Naive B cell (primary cell): ENCODE measurements at regions not wholly inside any gene's neighbourhood (a gene's known extent, or its start where the extent isn't known, plus 50 kb on each side); places are given as distances from the start of the nearest gene placed in this dataset.

Source experiments
- ATAC-seq, 2 donors: fragments of 150-1000 bp; cut with Tn5 transposase; 2 replicates each; pipeline ENCODE4 v1.10.0; 2021; ENCODE audit warnings: low read depth in 2 of 2, mild to moderate bottlenecking in 2 of 2, moderate library complexity in 2 of 2
- DNase-seq: peaks from one replicate; pipeline ENCODE4 v3.0.0; 2022
- H3K27ac Mint-ChIP-seq, 6 donors: one replicate each; pipeline ENCODE4 v1.8.0; 2020 to 2022; ENCODE audit warnings: mild to moderate bottlenecking in 6 of 6, mixed read lengths in 6 of 6, moderate library complexity in 5 of 6, inconsistent platforms in 2 of 6
- H3K27me3 Mint-ChIP-seq, 3 donors: one replicate each; pipeline ENCODE4 v1.8.0; 2021 to 2022; ENCODE audit warnings: mixed read lengths in 3 of 3, mild to moderate bottlenecking in 1 of 3
- H3K36me3 Mint-ChIP-seq, 2 donors: one replicate each; pipeline ENCODE4 v1.8.0; 2020 to 2022; ENCODE audit warnings: mixed read lengths in 2 of 2, inconsistent platforms in 1 of 2, mild to moderate bottlenecking in 1 of 2
- H3K4me1 Mint-ChIP-seq, 3 donors: one replicate each; pipeline ENCODE4 v1.8.0; 2020 to 2022; ENCODE audit warnings: mixed read lengths in 3 of 3, inconsistent platforms in 1 of 3, mild to moderate bottlenecking in 1 of 3, moderate library complexity in 1 of 3
- H3K4me3 Mint-ChIP-seq, 8 donors: one replicate each; pipeline ENCODE4 v1.8.0; 2020 to 2022; ENCODE audit warnings: mild to moderate bottlenecking in 8 of 8, mixed read lengths in 8 of 8, moderate library complexity in 8 of 8, inconsistent platforms in 2 of 8
- H3K9me3 Mint-ChIP-seq, 7 donors: one replicate each; pipeline ENCODE4 v1.8.0; 2020 to 2022; ENCODE audit warnings: mixed read lengths in 7 of 7, mild to moderate bottlenecking in 5 of 7, inconsistent platforms in 2 of 7, moderate library complexity in 1 of 7

GRCh38 chr6:44727651-44728630 is 340.4 kb downstream of the CDC5L start:
- Mint-ChIP-seq H3K27me3 (peaks cover 0 to 6% (median 0%) of the 10 kb centered on the region in 3 donors), H3K4me1 (no peaks in the 10 kb centered on the region), H3K36me3 (no peaks in the 10 kb centered on the region), H3K4me3 (no peak overlapping the region), H3K9me3 (no peaks in the 10 kb centered on the region), H3K27ac (peak overlapping the region in 2 of 6 donors; percentile 29 to 50)
- no peak for ATAC-seq
- no peak for DNase-seq

GRCh38 chr6:44730771-44731391 is 343.4 kb downstream of the CDC5L start:
- DNase-seq (no peak), ATAC-seq (no peak)
- Mint-ChIP-seq H3K27me3 (peaks cover 0 to 6% (median 0%) of the 10 kb centered on the region in 3 donors), H3K4me3 (no peak overlapping the region), H3K36me3 (no peaks in the 10 kb centered on the region), H3K9me3 (no peaks in the 10 kb centered on the region), H3K27ac (peak overlapping the region in 2 of 6 donors; percentile 6 to 88), H3K4me1 (no peaks in the 10 kb centered on the region)

GRCh38 chr6:44731485-44732095 is 344.1 kb downstream of the CDC5L start:
- Mint-ChIP-seq H3K4me1 (no peaks in the 10 kb centered on the region), H3K9me3 (no peaks in the 10 kb centered on the region), H3K4me3 (no peak overlapping the region), H3K36me3 (no peaks in the 10 kb centered on the region), H3K27me3 (no peaks in the 10 kb centered on the region), H3K27ac (peak overlapping the region in 1 of 6 donors; percentile 88)
- ATAC-seq (no peak), DNase-seq (no peak)

GRCh38 chr6:44732243-44732642 is 344.7 kb downstream of the CDC5L start:
- ATAC-seq: no peak
- Mint-ChIP-seq H3K4me3 (no peak overlapping the region), H3K36me3 (no peaks in the 10 kb centered on the region), H3K27ac (no peak overlapping the region), H3K9me3 (no peaks in the 10 kb centered on the region), H3K4me1 (no peaks in the 10 kb centered on the region), H3K27me3 (no peaks in the 10 kb centered on the region)
- DNase-seq: no peak

GRCh38 chr6:44733126-44733525 is 345.6 kb downstream of the CDC5L start:
- Mint-ChIP-seq H3K27me3 (no peaks in the 10 kb centered on the region), H3K4me3 (no peak overlapping the region), H3K36me3 (no peaks in the 10 kb centered on the region), H3K9me3 (no peaks in the 10 kb centered on the region), H3K27ac (no peak overlapping the region), H3K4me1 (no peaks in the 10 kb centered on the region)
- ATAC-seq (no peak), DNase-seq (no peak)

GRCh38 chr6:44733868-44734267 is 346.4 kb downstream of the CDC5L start:
- H3K27me3 Mint-ChIP-seq: no peaks in the 10 kb centered on the region
- H3K9me3 Mint-ChIP-seq: peaks cover 0 to 2% (median 0%) of the 10 kb centered on the region in 7 donors
- no peak overlapping the region for H3K4me3 Mint-ChIP-seq
- no peaks in the 10 kb centered on the region for H3K36me3 Mint-ChIP-seq
- ATAC-seq: no peak
- no peak for DNase-seq
- no peak overlapping the region for H3K27ac Mint-ChIP-seq
- no peaks in the 10 kb centered on the region for H3K4me1 Mint-ChIP-seq

GRCh38 chr6:44734886-44735629 is 347.6 kb downstream of the CDC5L start:
- no peaks in the 10 kb centered on the region for H3K36me3 Mint-ChIP-seq
- no peaks in the 10 kb centered on the region for H3K4me1 Mint-ChIP-seq
- no peak for DNase-seq
- no peak for ATAC-seq
- H3K9me3 Mint-ChIP-seq: peaks cover 0 to 3% (median 0%) of the 10 kb centered on the region in 7 donors
- no peak overlapping the region for H3K27ac Mint-ChIP-seq
- no peaks in the 10 kb centered on the region for H3K27me3 Mint-ChIP-seq
- no peak overlapping the region for H3K4me3 Mint-ChIP-seq

GRCh38 chr6:44735630-44735963 is 348.1 kb downstream of the CDC5L start:
- Mint-ChIP-seq H3K27me3 (no peaks in the 10 kb centered on the region), H3K27ac (no peak overlapping the region), H3K9me3 (peaks cover 0 to 3% (median 0%) of the 10 kb centered on the region in 7 donors)

GRCh38 chr6:44737341-44737740 is 349.8 kb downstream of the CDC5L start:
- H3K27ac Mint-ChIP-seq: no peak overlapping the region
- no peaks in the 10 kb centered on the region for H3K36me3 Mint-ChIP-seq
- ATAC-seq: no peak

More at GRCh38 chr6:44735630-44735963, 348.1 kb downstream of the CDC5L start:
- no peak overlapping the region for H3K4me3 Mint-ChIP-seq
- H3K4me1 Mint-ChIP-seq: no peaks in the 10 kb centered on the region
- no peak for ATAC-seq
- no peak for DNase-seq
- no peaks in the 10 kb centered on the region for H3K36me3 Mint-ChIP-seq

GRCh38 chr6:44737829-44738528 is 350.5 kb downstream of the CDC5L start:
- no peak overlapping the region for H3K4me3 Mint-ChIP-seq
- DNase-seq (no peak), ATAC-seq (no peak)
- no peaks in the 10 kb centered on the region for H3K4me1 Mint-ChIP-seq
- H3K27ac Mint-ChIP-seq: peak overlapping the region in 1 of 6 donors; percentile 20
- H3K36me3 Mint-ChIP-seq: no peaks in the 10 kb centered on the region
- peaks cover 0 to 3% (median 0%) of the 10 kb centered on the region in 7 donors for H3K9me3 Mint-ChIP-seq
- H3K27me3 Mint-ChIP-seq: peaks cover 0 to 8% (median 8%) of the 10 kb centered on the region in 3 donors

More at GRCh38 chr6:44737341-44737740, 349.8 kb downstream of the CDC5L start:
- no peak for DNase-seq
- H3K9me3 Mint-ChIP-seq: peaks cover 0 to 3% (median 0%) of the 10 kb centered on the region in 7 donors
- no peak overlapping the region for H3K4me3 Mint-ChIP-seq
- no peaks in the 10 kb centered on the region for H3K4me1 Mint-ChIP-seq
- H3K27me3 Mint-ChIP-seq: peaks cover 0 to 8% (median 8%) of the 10 kb centered on the region in 3 donors

GRCh38 chr6:44738601-44739146 is 351.2 kb downstream of the CDC5L start:
- H3K27ac Mint-ChIP-seq: no peak overlapping the region

GRCh38 chr6:44739181-44739580 is 351.7 kb downstream of the CDC5L start:
- no peaks in the 10 kb centered on the region for H3K36me3 Mint-ChIP-seq
- no peak overlapping the region for H3K4me3 Mint-ChIP-seq
- no peak for DNase-seq
- peak overlapping the region in 1 of 6 donors; percentile 37 for H3K27ac Mint-ChIP-seq
- H3K27me3 Mint-ChIP-seq: peaks cover 0 to 8% (median 8%) of the 10 kb centered on the region in 3 donors
- H3K9me3 Mint-ChIP-seq: peaks cover 0 to 3% (median 0%) of the 10 kb centered on the region in 7 donors
- ATAC-seq: no peak
- H3K4me1 Mint-ChIP-seq: no peaks in the 10 kb centered on the region

More at GRCh38 chr6:44738601-44739146, 351.2 kb downstream of the CDC5L start:
- ATAC-seq (no peak), DNase-seq (no peak)
- Mint-ChIP-seq H3K4me3 (no peak overlapping the region), H3K4me1 (no peaks in the 10 kb centered on the region), H3K9me3 (peaks cover 0 to 3% (median 0%) of the 10 kb centered on the region in 7 donors), H3K36me3 (no peaks in the 10 kb centered on the region), H3K27me3 (peaks cover 0 to 8% (median 8%) of the 10 kb centered on the region in 3 donors)
